NCI-H526 treated with DMSO at 0.1 percent for 48 hours (cell line): ENCODE measurements at regions not wholly inside any gene's neighbourhood (a gene's known extent, or its start where the extent isn't known, plus 50 kb on each side); places are given as distances from the start of the nearest gene placed in this dataset.
"Not testable (repeated sequence)": the region's sequence is repeated elsewhere in the genome, so short reads cannot be mapped to it uniquely, and the experiment has no call there.

Experiments
- DNase-seq: peaks from one replicate; lab custom pipeline; 2025; lab: John Stamatoyannopoulos, UW

DNA sequence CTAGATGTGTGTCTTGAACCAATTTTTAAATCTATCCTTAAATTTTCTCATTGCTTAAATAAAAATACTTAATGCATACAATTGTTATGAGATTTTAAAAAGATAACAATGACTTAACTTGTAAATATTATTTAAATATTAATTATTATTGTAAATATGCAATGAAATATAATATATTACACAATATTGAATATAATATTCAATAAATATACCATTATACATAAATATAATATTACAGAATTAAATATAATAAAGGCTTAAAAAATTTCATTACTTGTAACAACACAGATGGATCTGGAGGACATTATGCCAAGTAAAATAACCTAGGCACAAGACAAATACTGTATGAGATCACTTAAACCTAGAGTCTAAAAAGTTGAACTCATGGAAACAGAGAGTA, 1532.3 kb downstream of the PCDH9 start:
- no peak for DNase-seq

DNA sequence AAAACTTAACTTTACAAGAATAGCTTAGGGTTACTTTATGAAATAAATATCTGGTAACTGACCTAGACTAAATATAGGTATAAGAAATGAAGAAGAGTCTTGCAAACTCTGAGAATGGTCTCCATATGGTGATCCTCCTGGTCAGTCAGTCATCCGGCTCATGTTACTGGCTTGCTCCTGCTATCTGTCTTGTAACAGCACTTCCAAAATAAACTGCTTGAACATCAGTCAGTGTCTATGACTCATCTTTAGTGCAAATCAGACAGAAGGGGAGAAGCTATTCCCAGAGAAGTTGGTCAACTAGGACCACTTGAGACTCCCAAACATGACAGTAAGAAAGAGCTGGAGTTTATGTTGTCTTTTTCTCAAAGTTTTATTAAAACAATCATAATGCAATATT, 1550.9 kb downstream of the PCDH9 start:
- no peak for DNase-seq

DNA sequence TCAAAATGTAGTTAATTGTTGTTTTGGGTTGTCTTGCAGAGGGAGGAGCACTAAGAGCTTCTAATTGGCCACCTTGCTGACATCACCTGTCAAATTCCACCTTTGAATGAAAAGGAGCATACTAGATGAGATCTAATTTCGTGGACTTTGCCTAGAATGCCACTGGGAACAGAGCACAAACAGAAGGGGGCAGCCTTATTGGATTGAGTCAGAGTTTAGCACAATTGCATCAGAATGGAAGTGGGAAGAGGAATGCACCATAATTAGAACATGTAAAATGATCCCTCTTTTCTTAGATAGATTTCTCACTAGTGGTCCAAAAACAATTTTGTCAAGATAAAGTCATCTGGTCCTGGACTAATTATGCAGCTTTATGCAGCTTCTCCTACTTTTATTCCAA, 1552.2 kb downstream of the PCDH9 start:
- no peak for DNase-seq

DNA sequence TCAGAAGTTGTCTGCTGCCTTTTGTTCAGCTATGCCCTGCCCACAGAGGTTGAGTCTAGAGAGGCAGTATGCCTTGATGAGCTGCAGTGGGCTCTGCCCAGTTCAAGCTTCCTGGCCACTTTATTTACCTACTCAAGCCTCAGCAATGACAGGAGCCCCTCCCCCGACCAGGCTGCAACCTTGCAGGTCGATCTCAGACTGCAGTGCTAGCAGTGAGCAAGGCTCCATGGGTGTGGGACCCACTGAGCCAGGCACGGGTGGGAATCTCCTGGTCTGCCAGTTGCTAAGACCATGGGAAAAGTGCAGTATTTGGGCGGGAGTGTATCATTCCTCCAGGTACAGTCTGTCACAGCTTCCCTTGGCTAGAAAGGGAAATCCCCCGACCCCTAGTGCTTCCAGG, 1554.8 kb downstream of the PCDH9 start:
- DNase-seq: not testable (repeated sequence)

DNA sequence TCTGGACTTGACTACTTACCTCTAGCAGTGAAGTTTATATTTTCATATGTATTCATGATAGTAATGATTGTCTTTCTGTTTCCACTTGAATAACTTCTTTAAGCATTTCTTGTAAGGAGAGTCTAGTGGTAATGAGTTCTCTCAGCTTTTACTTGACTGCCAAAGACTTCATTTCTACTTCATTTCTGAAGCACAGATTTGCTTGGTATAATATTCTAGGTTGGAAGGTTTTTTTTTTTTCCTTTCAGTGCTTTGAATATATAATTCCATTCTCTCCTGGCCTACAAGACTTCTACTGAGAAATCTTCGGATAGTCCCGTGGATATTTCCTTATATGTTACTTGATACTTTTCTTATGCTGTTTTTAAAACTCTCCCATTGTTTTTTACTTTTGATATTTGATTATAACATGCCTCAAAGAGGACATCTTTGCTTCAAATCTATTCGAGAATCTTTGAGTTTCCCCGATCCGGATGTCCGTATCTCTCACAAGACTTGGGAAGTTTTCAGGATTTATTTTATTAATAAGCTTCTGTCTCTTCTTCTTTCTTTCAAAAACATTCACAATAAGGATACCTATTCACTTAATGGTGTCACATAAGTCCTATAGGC, 1560.0 kb downstream of the PCDH9 start:
- DNase-seq: no peak

DNA sequence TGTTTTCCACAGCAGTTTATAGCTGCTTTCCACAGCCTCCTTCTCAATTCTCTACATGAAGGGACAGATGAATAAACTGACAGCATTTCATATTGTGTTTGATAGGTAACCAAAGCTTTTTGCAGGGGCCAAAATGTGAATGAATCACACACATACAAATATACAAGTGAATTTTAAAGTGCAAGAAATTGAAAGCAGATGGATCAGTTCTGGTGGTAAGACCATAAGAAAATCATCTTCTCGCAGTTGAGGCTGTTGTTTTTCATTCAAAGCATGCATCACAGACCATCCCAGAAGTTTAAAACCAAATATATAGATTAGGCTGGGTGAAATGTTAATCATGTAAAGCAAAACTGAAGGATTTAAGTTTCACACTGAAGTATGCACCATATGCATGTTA, 1569.4 kb downstream of the PCDH9 start:
- no peak for DNase-seq

DNA sequence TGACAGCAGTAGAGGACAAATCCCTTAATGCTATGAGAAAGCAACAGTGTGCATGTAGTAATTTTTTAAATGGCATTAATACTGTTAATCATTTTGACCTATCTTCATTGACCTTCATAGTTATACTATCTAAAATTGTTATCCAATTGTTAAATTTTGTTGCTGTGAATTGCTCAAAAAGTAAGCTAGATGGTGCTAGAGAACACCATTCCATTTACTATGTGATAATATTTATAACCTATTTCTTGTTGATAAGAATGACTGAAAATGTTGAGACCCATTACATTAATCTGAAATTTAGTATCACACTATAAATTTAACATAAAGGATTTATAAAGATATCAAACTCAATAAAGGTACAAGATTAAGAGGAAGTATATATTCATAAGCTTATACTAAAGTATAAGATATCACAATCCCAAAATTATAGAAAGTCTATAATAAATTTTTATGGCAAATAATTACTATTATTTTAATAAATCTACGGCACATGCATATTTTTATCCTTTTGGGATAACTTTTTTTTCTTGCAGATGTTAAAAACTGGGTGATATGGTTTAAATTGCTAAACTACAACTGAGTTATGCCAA, 1573.3 kb downstream of the PCDH9 start:
- no peak for DNase-seq

DNA sequence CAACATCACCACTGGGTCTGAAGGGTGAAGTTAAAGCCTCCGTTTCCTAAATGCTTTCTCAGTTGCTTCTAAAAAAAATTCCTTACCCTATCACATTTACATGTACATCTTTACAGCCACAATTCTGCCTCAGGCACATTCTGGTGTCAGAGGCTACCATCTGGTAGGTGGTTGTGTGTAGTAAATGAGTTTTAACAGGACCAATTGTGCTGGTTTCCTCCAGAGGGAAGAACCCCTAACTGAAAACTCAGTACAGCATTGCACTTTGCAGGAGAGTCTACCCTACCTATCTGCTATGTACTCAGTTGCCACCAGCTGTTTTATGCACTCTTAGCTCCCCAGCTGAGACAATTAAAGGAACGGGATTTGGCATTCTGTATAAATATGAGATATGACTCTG, 1576.5 kb downstream of the PCDH9 start:
- no peak for DNase-seq

DNA sequence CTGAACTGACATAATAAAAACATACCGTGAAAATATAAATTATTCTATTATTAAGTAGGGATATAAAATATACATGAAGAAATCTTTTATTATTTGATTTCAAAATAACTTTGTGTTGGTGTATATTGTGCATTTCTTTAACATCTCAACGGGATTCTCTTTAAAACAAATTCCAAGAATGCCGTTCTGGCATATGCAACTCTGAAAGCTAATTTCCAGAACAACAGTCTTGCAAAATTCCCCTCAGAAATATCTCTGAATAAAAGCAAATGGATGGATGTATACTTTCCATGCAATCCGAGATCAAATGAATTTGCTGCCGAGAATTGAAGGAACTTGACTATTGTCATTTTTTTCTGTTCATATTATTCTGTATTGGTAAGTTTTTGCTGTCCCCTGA, 1579.8 kb downstream of the PCDH9 start:
- no peak for DNase-seq

DNA sequence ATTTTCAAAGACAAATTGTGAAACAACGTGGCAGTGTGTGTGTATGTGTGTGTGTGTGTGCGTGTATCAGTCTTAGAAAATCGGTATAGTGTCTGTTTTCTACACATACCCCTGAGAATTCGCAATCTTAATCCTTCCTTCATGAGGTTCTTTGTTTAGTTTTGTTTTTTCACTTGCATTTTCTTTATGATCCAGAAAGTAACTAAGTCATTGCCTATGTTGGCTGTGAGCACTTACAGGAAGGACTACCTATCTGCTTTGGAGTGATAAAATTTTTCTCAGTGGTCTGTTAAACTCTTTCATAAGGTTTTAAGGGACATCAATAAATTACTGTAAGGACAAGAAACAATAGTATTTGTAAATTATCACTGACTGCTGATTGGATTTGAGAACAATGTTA, 1587.1 kb downstream of the PCDH9 start:
- no peak for DNase-seq

DNA sequence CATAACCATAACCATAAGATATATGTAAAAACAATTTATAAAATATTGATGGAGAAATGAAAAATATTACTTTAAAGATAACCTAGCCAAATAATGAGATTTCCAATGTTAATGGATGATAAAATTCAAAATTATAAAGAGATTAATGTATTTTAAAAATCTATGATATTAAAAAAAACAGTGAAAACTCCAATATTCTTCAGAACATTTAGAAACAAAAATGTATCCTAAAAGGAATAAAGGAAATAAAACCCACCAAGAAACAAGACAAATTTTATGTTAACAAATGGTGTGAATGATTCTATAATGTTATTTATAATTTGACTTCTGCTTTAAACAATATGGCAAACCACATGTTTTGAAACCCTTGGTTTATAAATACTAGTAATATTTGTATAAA, 1587.8 kb downstream of the PCDH9 start:
- no peak for DNase-seq

DNA sequence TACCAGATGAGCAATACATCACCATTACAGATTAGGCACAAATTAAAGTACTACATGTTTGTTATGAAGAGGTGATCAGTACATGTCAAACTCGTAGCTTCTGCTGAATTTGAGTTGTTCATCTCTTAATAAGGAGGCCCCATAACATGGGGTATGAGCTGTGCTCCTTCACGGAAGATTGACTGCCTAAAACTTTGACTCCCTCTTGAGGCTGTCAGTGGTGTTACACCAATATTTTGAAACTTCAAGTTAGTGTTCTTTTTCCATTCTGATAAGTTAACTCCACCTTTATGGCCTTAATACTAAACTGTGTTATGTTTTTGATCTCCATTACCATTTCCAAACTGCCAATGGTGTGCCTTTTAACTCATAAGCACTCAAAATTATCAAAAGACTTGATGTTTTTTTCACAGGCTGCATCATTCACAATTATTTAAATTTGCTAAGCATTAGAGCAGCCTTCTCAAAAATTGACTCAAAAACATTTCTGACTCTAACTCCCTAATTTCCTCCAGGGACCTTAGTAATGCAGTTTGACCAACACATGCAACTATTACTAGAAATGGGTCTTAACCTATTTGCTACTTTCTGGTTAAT, 1591.5 kb downstream of the PCDH9 start:
- DNase-seq: no peak

DNA sequence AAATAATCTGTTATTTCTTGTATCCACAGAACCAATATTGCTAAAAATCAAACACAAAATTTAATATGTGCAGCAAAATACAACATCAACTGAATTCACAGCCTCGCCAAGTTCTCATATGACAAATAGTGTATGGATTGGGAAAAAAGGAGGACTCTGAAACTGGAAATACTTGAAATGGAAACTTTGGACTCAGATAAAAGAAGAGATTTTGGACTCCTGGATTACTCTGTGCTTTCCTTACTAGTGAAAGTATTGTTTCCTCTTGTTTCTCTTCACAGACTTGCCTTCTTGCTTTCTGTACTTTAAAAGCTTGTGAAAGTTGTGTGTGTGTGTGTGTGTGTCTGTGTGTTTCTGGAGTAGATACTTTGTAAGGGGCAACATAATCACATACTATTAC, 1596.3 kb downstream of the PCDH9 start:
- DNase-seq: no peak

DNA sequence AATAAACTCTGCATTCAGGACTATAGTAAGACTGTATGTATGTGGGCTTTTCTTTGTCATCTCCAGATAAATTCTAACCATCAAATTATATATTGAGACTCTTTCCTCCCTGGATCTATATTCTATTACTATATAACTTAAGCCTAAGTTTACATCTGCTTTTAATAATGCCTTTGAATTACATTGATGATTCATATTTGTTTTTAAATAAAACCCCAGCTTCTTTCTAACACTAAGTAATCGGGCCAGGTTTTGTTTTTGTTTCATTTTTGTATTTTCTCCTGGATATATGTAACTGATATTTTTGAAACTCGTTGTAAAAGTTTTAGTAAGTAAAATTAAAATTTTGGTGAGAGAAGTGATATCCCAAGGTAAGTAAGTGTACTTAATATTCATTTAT, 1599.1 kb downstream of the PCDH9 start:
- DNase-seq: no peak

DNA sequence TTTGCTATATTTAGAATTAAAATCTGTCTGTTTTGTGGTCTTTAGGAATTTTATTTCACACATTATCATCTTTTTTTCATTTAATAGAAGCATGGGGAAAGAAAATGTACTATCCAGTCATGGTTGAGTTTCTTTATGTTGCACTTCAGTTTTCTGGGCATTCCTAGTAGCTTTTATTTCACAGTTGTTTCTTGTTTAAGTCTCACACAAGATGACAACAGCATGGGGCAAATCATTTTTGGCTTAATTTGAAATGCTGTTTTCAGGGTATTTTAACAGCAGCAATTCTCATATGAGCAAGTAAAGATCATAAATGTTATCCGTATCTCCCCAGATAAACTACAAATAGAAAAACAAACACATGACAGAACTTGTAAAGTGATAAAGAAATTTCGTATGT, 1600.2 kb downstream of the PCDH9 start:
- DNase-seq: no peak

DNA sequence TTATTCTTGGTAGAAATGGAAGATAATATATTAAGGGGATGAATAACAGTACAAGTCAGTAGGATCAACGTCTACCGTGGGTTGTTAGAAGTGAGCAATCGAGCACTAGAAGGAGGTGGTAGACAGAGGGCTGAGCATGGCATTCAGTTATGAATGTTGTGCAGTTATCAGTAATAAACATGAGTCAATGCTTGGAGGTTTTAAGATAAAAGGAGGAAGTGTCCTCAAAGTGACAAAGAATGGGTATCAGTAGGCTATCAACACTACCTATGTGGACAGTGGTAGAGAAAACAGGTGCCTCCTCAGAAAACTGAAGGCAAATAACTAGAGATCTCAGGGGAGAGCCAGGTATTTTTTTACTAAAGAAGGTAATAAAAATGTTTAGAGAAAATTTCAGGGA, 1607.0 kb downstream of the PCDH9 start:
- no peak for DNase-seq

DNA sequence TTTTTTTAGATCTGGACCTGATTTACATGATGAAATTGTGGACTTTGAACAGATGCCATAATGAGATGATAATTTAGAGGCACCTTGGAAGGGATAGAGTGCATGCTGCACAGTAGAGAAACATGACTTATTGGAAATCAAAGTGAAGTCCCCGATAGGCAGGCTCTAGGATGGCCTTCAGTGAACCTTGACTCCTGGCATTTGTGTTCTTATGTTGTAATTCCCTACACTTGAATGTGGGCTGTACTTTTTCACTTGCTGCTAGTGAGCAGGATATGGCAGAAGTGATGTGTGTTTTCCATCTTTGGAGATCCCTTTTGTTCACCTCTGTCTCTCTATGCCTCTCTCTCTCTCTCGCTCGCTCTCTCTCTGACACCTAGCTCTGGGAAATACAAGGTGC, 1614.6 kb downstream of the PCDH9 start:
- DNase-seq: no peak

DNA sequence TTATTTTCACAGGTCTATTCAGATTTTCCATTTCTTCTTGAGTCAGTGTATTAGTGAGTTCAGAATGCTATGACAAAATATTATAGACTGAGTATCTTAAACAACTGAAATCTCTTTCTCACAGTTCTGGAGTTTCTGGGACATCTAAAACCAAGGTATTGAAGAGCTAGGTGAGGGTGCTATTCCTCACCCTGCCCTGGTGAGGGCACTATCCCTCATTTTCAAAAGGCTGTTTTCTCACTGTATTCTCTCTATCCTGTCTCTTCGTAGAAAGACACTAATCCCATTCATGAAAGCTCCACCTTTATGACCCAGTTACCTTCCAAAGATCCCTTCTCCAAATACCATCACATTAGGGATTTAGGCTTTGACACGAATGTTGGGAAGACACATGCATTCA, 1617.1 kb downstream of the PCDH9 start:
- no peak for DNase-seq

DNA sequence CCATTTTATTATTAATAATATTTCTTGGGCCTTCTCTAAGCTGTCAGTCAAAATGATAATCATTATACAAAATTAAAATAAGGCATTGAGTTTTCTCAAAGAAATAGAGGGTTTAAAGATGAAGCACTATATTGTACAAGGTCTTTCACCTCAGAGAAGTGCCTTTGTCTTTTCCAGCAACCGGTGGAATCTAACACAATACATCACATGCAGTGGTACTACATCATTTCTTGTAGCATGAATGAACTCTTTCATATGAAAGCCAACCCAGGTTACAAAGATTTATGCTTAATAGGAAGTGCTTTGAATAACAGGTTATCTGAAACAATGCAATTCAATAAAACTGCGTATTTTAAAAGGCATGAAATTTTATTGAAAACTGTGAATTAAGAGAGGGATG, 1620.8 kb downstream of the PCDH9 start:
- DNase-seq: no peak

DNA sequence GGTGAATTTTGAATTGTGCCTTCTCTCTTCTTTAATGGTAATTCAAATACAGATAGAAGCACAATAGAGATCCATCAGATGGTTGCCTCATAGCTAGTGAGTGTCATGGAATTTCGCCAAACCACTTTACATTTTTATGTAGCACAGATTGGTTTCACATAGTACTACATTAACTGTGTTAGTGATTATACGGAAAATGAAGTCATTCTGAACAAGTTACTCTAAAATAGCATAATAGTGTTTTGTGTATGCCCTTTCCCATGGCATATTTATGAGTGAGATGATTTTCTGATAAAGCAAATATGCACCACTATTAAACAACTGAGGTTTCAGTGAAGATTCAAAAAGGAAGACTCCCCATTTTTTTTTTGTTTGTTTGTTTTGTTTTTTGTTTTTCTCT, 1623.5 kb downstream of the PCDH9 start:
- no peak for DNase-seq

DNA sequence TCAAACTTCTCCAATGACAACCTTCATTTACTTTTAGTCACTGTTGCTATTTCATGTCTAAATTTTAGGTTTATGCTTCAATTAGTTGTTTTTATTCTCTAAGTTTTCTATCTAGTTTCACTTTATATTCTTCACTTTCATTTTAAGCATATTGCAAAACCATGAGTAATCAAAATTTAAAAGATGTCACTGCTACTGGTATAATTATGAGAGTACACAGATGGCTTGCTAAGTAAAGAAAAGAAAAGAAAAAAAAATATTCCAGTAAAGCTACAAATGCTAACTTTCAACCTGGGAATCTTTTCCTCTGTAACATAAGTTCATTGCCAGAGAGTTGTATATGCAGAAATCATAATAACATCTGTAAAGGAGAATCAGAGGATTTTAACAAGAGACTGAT, 1624.7 kb downstream of the PCDH9 start:
- DNase-seq: no peak

DNA sequence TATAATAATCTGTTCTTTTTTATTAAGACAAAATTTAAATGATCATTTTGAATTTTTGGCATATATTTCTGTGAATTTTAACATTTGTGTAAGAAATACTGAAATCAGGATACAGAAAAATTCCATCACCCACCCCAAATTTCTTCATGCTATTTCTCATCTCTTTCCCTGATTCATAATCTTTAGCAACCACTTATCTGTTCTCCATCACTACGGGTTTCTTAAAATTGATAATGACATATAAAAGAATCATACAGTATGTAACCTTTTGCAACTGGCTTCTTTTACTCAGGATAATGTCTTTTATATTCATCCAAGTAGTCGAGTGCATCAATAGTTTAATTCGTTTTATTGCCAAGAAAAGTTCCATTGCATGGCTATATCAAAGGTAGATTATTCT, 1627.0 kb downstream of the PCDH9 start:
- no peak for DNase-seq

DNA sequence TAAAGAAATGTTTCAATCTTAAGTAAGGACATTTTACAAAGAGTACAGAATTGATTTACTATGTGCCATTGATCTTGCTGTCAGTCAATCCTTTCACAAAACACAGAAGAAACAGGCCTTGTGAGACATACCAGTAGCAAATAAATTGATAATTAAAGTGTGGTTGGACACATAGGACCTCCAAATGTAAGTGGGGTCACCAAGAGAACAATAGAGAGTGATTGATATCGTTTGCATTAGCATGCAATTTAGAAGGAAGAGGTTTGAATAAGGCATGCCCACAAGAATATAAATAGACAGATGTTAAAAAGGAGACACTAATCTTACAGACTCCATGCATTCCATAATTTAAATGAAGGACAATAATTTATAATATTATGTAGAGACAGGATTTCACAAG, 1628.3 kb downstream of the PCDH9 start:
- no peak for DNase-seq

DNA sequence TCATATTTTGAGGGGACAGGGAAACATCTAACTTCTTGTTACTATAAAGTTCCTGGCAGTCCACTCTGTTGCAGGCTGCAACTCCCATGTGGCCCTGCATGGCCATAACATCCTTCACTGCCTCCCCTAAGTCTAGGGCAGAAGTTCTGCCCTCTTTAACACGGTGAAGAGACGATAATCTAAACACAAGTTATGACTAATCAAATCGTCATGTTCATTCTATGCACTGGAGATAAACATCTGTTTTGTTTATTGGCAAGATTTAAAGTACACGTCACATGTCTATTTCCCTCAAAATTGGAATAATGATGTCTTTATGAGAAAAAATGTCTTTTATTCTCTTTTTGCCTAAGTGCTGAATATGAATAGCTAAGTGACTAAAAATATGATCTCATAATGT, 1629.4 kb downstream of the PCDH9 start:
- DNase-seq: no peak
